Astrocyte (in vitro differentiated cells and primary cell): ENCODE measurements at regions not wholly inside any gene's neighbourhood (a gene's known extent, or its start where the extent isn't known, plus 50 kb on each side); places are given as distances from the start of the nearest gene placed in this dataset.

Source experiments
- DNase-seq: peaks from one replicate; pipeline ENCODE4 v3.0.0-alpha.2; 2010; ENCODE audit warnings: low read depth
- FAIRE-seq: peaks from 2 replicates; lab custom pipeline; 2011; peaks lifted over from hg19 to GRCh38; lab: Jason Lieb, UNC
- H2AFZ ChIP-seq: 2 replicates; pipeline ENCODE4 v1.6.0; 2012; ENCODE audit warnings: low read depth, low read length, inconsistent platforms
- H3K27ac ChIP-seq: 2 replicates; pipeline ENCODE4 v1.5.1; 2011; ENCODE audit warnings: low read depth, low read length, inconsistent platforms
- H3K27me3 ChIP-seq: 2 replicates; pipeline ENCODE4 v1.6.0; 2011; ENCODE audit warnings: low read length, inconsistent platforms; ENCODE audit not compliant: insufficient read depth
- H3K36me3 ChIP-seq: 2 replicates; pipeline ENCODE4 v1.5.1; 2011; ENCODE audit warnings: low read length, inconsistent platforms; ENCODE audit not compliant: insufficient read depth
- H3K4me1 ChIP-seq: 2 replicates; pipeline ENCODE4 v1.5.1; 2011; ENCODE audit warnings: low read length, inconsistent platforms; ENCODE audit not compliant: insufficient read depth
- H3K4me2 ChIP-seq: 2 replicates; pipeline ENCODE4 v1.6.0; 2012; ENCODE audit warnings: low read length, inconsistent platforms
- H3K4me3 ChIP-seq: 2 replicates; pipeline ENCODE4 v1.5.1; 2011; ENCODE audit warnings: low read depth, mild to moderate bottlenecking, low read length, inconsistent platforms; ENCODE audit not compliant: insufficient read depth
- H3K79me2 ChIP-seq: 2 replicates; pipeline ENCODE4 v1.6.0; 2012; ENCODE audit warnings: mild to moderate bottlenecking, low read length, inconsistent platforms; ENCODE audit not compliant: insufficient read depth
- H3K9ac ChIP-seq: 2 replicates; pipeline ENCODE4 v1.6.0; 2012; ENCODE audit warnings: mild to moderate bottlenecking, low read length, inconsistent platforms
- H3K9me3 ChIP-seq: 2 replicates; pipeline ENCODE4 v1.5.1; 2012; ENCODE audit warnings: low read depth, mild to moderate bottlenecking, low read length, inconsistent platforms; ENCODE audit not compliant: insufficient read depth
- H4K20me1 ChIP-seq: 2 replicates; pipeline ENCODE4 v1.6.0; 2012; ENCODE audit warnings: low read length, inconsistent platforms; ENCODE audit not compliant: insufficient read depth
- H3K27ac Mint-ChIP-seq: one replicate; pipeline ENCODE4 v1.8.0; 2021; ENCODE audit warnings: mild to moderate bottlenecking, mixed read lengths; ENCODE audit not compliant: unreplicated experiment
- H3K27me3 Mint-ChIP-seq: one replicate; pipeline ENCODE4 v1.8.0; 2021; ENCODE audit warnings: low read depth, mixed read lengths; ENCODE audit not compliant: unreplicated experiment
- H3K36me3 Mint-ChIP-seq: one replicate; pipeline ENCODE4 v1.8.0; 2021; ENCODE audit warnings: low read depth, mixed read lengths; ENCODE audit not compliant: unreplicated experiment
- H3K4me1 Mint-ChIP-seq: one replicate; pipeline ENCODE4 v1.8.0; 2021; ENCODE audit warnings: low read depth, mixed read lengths; ENCODE audit not compliant: unreplicated experiment
- H3K4me3 Mint-ChIP-seq: one replicate; pipeline ENCODE4 v1.8.0; 2021; ENCODE audit warnings: mild to moderate bottlenecking, moderate library complexity, mixed read lengths; ENCODE audit not compliant: unreplicated experiment
- H3K9me3 Mint-ChIP-seq: one replicate; pipeline ENCODE4 v1.8.0; 2021; ENCODE audit warnings: mild to moderate bottlenecking, mixed read lengths; ENCODE audit not compliant: unreplicated experiment
- CTCF ChIP-seq: IDR thresholded peaks from 2 replicates; pipeline ENCODE4 v1.5.1; 2011; ENCODE audit warnings: low read depth, mild to moderate bottlenecking, inconsistent platforms, low read length, moderate library complexity; ENCODE audit not compliant: insufficient read depth
- EZH2 ChIP-seq: IDR thresholded peaks from 2 replicates; pipeline ENCODE4 v1.6.1; 2012; ENCODE audit warnings: mild to moderate bottlenecking, low read length, inconsistent platforms; ENCODE audit not compliant: insufficient read depth

- Mint-ChIP-seq H3K9me3 (peaks cover 3% of the 10 kb centered on the region), H3K4me3 (no peak overlapping the region), H3K4me1 (peaks cover 10% of the 10 kb centered on the region), H3K27ac (no peak overlapping the region), H3K27me3 (no peaks in the 10 kb centered on the region), H3K36me3 (no peaks in the 10 kb centered on the region)
- Histone ChIP-seq H3K4me1 (peaks cover 22% of the 10 kb centered on the region), H3K4me2 (peak overlapping the region; percentile 69), H3K36me3 (no peaks in the 10 kb centered on the region), H4K20me1 (no peaks in the 10 kb centered on the region), H3K27me3 (no peaks in the 10 kb centered on the region), H3K4me3 (peak overlapping the region; percentile 29), H3K9me3 (no peaks in the 10 kb centered on the region), H3K27ac (peak overlapping the region; percentile 40), H3K9ac (peak overlapping the region; percentile 26), H2AFZ (peak overlapping the region; percentile 36), H3K79me2 (no peaks in the 10 kb centered on the region)
- TF ChIP-seq CTCF (no peak), EZH2 (no peak)
- DNase-seq: peak; percentile 86
- FAIRE-seq: no peak
These were observed 81.1 kb upstream of the TMEM72 start for GRCh38 chr10:44830022-44830421.

- H3K4me3 Mint-ChIP-seq: no peak overlapping the region
- Histone ChIP-seq H3K27ac (no peak overlapping the region), H3K4me2 (no peak overlapping the region), H3K4me1 (peaks cover 22% of the 10 kb centered on the region), H3K27me3 (no peaks in the 10 kb centered on the region), H2AFZ (no peak overlapping the region), H3K4me3 (no peak overlapping the region), H3K9me3 (no peaks in the 10 kb centered on the region), H3K79me2 (no peaks in the 10 kb centered on the region), H3K9ac (no peak overlapping the region), H4K20me1 (no peaks in the 10 kb centered on the region), H3K36me3 (no peaks in the 10 kb centered on the region)
- no peaks in the 10 kb centered on the region for H3K27me3 Mint-ChIP-seq
- H3K9me3 Mint-ChIP-seq: peaks cover 3% of the 10 kb centered on the region
- no peaks in the 10 kb centered on the region for H3K36me3 Mint-ChIP-seq
- peaks cover 10% of the 10 kb centered on the region for H3K4me1 Mint-ChIP-seq
- DNase-seq: no peak
- no peak for FAIRE-seq
- no peak overlapping the region for H3K27ac Mint-ChIP-seq
- TF ChIP-seq EZH2: no peak
- TF ChIP-seq CTCF: no peak
These were observed 79.6 kb upstream of the TMEM72 start for GRCh38 chr10:44831581-44831980.

GRCh38 chr10:44832595-44833390, 78.3 kb upstream of the TMEM72 start:
- Histone ChIP-seq H3K79me2 (no peaks in the 10 kb centered on the region), H2AFZ (no peak overlapping the region), H3K9ac (no peak overlapping the region), H3K27me3 (no peaks in the 10 kb centered on the region), H4K20me1 (no peaks in the 10 kb centered on the region), H3K36me3 (no peaks in the 10 kb centered on the region), H3K27ac (no peak overlapping the region), H3K9me3 (no peaks in the 10 kb centered on the region), H3K4me3 (no peak overlapping the region), H3K4me2 (no peak overlapping the region), H3K4me1 (peaks cover 22% of the 10 kb centered on the region)
- TF ChIP-seq EZH2 (no peak), CTCF (no peak)
- Mint-ChIP-seq H3K4me1 (peaks cover 10% of the 10 kb centered on the region), H3K36me3 (no peaks in the 10 kb centered on the region), H3K27ac (no peak overlapping the region), H3K9me3 (no peaks in the 10 kb centered on the region), H3K27me3 (no peaks in the 10 kb centered on the region), H3K4me3 (no peak overlapping the region)
- DNase-seq (no peak), FAIRE-seq (no peak)
